ENCODE measurements at regions not wholly inside any gene's neighbourhood (a gene's known extent, or its start where the extent isn't known, plus 50 kb on each side); places are given as distances from the start of the nearest gene placed in this dataset.

DNA sequence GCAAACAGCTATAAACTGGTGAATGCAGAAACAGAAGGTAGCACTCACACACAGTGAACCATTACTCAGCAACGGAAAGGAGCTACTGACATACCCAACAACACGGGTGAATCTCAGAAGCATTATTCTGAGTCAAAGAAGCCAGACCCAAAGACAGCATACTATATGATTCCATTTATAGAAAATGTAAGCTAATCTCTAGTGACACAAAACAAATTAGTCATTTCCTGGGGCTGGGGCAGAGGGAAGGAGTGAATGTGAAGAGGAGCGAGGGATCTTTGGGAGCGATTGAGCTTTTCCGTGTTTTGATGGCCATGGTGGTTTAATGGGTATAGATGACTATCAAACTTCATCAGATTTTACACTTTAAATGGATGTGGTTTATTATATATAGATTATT lies 614.6 kb downstream of the DHX35 start:
- TF ChIP-seq, protein P1, sequence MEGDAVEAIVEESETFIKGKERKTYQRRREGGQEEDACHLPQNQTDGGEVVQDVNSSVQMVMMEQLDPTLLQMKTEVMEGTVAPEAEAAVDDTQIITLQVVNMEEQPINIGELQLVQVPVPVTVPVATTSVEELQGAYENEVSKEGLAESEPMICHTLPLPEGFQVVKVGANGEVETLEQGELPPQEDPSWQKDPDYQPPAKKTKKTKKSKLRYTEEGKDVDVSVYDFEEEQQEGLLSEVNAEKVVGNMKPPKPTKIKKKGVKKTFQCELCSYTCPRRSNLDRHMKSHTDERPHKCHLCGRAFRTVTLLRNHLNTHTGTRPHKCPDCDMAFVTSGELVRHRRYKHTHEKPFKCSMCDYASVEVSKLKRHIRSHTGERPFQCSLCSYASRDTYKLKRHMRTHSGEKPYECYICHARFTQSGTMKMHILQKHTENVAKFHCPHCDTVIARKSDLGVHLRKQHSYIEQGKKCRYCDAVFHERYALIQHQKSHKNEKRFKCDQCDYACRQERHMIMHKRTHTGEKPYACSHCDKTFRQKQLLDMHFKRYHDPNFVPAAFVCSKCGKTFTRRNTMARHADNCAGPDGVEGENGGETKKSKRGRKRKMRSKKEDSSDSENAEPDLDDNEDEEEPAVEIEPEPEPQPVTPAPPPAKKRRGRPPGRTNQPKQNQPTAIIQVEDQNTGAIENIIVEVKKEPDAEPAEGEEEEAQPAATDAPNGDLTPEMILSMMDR (IDR thresholded peaks at IDR 0.05; ENCODE audit: low read length) = no peak
- TF ChIP-seq EZH2 (IDR thresholded peaks at IDR 0.05; ENCODE audit: borderline replicate concordance, low read length) = no peak
